Stimulated activated CD4-positive, alpha-beta T cell treated with anti-CD3 and anti-CD28 coated beads, TNF-alpha, amount 100 ng/mL, for 1 hour (primary cell): ENCODE measurements at regions not wholly inside any gene's neighbourhood (a gene's known extent, or its start where the extent isn't known, plus 50 kb on each side); places are given as distances from the start of the nearest gene placed in this dataset.

ENCODE experiments used
- DNase-seq, 3 donors: peaks; one replicate each; pipeline ENCODE4 v3.0.0-alpha.2; 2020; ENCODE audit warnings: low read depth in 3 of 3, low spot score in 1 of 3

- DNase-seq: no peak
Observed at GRCh38 chrX:20884565-20884964, 489.7 kb upstream of the CNKSR2 start.

DNA sequence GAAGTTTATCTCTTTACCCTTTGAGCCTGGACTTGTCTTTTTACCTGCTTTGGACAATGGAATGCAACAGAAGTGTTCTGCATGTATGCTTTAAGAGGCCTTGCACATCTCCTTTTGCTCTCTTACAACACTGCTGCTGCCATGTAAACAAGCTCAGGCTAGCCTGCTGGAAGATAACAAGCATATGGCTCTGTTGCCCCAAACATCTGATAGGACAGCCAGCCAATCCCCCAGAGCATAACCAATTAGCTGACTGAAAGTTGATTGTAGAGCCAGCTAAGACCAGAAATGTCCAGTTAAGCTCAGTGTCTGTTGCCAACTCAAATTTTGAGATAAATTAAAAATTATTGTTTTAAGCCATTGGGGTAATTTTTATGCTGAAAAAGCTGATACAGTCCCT is 510.6 kb upstream of the CNKSR2 start:
- DNase-seq: no peak

DNA sequence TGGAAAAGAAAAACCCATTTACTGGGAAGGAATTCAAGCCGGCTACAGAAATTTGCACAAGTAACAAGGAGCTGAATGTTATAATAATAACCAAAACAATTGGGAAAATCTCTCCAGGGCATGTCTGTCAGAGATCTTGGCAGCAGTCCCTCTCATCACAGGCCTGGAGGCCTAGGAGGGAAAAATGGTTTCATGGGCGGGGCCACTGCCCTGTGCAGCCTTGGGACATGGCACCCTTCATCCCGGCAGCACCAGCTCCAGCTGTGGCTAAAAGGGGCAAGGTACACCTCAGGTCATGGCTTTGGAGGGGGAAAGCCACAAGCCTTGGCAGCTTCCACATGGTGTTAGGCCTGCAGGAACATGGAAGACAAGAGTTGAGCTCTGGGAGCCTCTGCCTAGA is 513.1 kb upstream of the CNKSR2 start:
- no peak for DNase-seq

DNA sequence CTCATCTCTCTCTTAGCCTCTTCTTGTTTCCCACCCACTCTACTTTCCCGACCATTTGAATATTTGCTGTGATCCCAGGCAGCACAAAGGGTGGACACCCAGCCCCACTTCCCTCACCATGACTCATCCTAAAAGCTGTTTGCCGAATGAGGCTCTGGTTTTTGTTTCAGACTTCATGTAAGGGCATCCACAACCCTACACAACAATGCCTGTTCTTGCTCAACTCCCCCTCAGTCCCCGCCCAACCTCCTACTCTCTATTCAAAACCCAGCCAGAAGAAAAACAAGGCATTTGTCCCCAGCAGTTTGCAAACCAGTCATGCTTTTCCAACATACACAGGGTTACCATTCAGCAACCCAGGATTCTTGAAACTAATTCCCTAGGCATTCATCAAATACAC is 516.5 kb upstream of the CNKSR2 start:
- no peak for DNase-seq

DNA sequence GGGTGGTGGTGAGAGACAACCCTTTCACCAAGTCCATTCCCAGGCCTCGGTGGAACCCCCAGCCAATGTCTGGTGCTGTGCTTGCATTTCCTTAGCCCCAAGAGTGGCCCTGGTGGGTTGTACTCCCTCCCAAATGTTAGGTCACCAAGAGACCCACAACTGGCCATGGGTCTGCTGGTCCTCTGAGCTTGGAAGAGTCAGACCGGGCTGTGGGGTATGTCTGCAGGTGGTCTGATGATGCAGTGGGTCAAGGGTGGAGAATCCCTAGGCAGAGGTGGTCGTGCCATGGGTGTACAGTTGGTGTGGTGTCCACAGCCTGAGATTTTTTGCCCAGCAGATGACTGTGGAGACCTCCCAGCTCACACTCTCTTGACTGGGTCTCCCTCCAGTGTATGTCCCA is 535.7 kb upstream of the CNKSR2 start:
- no peak for DNase-seq

DNA sequence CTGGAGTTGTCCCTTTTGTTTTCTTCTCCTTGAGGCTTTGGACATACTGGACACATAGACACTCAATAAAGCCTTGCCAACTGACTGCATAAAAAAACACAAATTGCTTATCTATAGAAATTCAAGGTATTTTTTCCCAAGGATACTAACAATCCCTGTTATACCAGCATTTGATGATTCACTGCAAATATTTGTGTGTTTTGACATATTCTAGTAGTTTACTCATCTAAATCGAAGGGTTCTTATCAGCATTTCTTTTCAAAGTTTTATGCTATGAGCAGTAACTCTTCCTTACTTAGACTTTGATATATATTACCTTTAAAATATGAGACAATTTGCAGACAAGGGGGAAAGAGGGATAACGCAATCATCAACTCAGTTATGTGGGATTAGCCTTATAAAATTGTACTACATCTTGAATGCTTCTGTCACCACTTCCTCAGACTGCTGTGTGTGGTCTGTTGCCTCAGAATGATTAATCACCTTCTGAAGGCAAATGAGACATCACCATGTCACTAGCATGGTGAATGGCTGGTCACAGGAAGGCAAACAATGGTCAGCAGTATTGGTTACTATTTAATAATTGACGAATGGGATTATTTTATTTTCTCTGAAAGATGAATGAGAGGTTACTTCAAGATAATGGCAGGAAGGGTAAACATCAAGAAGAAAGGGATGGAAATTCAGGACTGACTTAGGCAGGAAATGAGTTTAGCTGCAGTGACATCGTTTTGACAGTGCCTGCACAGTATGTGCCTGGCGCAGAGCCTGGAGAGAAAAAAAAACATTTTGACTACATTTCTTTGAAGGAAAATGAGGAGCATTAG is 544.3 kb upstream of the CNKSR2 start:
- DNase-seq: no peak

DNA sequence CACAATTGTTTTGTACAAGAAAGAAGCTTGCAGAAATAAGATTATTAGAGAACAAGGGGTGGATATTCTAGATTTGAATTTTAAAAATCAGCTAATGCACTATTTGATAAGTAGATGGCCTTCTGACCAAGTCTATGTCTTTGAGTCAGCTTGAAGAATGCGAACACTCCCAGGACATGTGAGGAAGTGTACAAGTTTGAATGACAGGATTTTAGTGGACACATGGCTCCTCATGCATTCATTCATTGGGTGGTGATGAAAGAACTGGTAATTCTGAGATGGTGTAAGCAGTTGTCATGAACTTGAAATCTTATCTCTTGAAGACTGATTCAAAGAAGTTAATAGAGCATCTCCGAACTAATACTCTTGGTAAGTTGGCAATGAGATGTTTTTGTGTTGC is 548.2 kb upstream of the CNKSR2 start:
- no peak for DNase-seq

- no peak for DNase-seq
Observed at GRCh38 chrX:20803971-20804370, 537.3 kb upstream of the RPS6KA3 start.

- no peak for DNase-seq
Observed at GRCh38 chrX:20802036-20802435, 535.3 kb upstream of the RPS6KA3 start.

DNA sequence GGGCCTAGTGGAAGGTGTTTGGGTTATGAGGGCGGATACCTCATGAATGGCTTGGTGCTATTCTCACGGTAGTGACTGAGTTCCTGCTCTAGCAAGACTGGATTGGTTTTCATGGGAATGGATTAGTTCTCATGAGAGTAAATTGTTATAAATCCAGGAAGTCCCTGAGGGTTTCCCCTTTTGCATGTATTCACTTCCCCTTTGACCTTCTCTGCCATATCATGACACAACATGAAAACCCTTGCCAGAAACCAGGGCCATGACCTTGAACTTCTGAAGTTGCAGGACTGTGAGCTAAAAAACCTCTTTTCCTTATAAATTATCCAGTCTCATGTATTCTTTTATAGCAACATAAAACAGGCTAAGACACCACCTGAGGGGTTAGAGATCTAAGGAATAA is 529.7 kb upstream of the RPS6KA3 start:
- DNase-seq: no peak

- no peak for DNase-seq
Observed at GRCh38 chrX:20789103-20789502, 522.4 kb upstream of the RPS6KA3 start.

DNA sequence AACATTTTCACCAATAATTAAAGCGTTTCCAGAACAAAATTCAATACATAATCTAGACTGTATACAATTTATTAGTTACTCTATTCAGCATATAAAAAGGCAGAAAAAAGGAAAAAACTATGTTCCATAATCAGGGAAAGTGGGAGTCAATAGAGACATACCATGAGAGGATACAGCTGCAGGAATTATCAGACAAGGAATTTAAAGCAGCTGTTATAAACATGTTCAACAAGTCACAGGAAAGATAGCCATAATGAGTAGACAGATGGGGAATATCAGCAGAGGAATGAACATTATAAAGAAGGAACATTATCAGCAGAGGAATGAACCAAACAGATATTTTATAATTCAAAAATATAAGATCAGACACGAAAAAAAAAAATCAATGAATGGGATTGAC is 500.6 kb upstream of the RPS6KA3 start:
- no peak for DNase-seq

DNA sequence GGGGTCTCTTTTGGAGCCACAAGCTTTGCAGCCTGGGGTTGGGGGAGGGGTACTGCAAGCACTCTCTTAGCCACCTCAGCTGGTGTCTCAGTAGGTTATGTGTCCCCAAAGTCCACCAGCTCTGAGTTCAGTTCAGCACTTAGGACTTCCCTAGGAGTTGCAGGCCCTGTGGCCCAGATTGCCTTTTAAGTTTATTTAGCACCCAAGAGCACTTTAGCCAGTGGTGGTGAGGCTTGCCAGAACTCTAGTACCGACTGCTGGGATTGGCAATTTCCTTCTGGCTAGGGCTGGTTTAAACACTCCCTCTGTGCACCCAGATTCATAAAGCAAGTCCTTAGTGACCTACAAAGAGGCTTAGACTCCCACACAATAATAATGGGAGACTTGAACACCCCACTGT is 489.9 kb upstream of the RPS6KA3 start:
- DNase-seq: no peak

- no peak for DNase-seq
Observed at GRCh38 chrX:20753076-20753475, 486.4 kb upstream of the RPS6KA3 start.

GRCh38 chrX:20746690-20747089 is 480.0 kb upstream of the RPS6KA3 start:
- DNase-seq: no peak

DNA sequence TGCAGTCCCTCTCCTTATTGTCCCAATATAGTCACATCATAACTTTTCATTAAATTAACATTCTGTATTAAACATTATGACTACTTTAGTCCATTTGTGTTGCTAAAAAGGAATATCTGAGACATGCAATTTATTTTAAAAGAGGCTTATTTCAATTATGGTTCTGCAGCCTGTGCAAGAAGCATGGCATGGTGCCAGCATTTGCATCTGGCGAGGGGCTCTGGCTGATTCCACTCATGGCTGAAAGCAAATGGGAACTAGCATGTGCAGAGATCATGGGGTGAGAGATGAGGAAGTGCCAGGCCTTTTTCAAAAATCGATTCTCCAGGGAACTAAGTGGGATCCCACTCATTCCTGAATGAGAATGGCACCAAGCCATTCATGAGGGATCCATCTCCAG is 476.3 kb upstream of the RPS6KA3 start:
- no peak for DNase-seq

DNA sequence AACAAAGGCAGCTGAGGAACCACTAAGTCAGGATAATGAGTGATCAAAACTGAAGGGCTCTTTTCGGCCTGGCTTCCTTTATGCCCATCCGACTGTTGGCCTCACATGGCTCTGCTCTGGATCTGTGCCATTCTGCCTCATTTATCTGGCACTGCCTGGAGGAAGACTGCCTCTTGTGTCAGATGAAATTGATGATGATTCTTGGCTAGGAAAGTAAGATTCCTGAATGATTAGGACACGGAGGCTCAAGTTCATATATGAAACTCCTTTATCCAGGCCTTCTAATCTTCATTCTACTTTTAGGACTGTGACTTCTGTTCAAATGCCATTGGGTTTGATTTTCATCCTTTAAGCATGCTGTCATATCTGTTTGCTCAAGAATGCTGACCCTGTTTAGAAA is 475.4 kb upstream of the RPS6KA3 start:
- no peak for DNase-seq

- DNase-seq: no peak
Observed at GRCh38 chrX:20740443-20740842, 473.7 kb upstream of the RPS6KA3 start.

DNA sequence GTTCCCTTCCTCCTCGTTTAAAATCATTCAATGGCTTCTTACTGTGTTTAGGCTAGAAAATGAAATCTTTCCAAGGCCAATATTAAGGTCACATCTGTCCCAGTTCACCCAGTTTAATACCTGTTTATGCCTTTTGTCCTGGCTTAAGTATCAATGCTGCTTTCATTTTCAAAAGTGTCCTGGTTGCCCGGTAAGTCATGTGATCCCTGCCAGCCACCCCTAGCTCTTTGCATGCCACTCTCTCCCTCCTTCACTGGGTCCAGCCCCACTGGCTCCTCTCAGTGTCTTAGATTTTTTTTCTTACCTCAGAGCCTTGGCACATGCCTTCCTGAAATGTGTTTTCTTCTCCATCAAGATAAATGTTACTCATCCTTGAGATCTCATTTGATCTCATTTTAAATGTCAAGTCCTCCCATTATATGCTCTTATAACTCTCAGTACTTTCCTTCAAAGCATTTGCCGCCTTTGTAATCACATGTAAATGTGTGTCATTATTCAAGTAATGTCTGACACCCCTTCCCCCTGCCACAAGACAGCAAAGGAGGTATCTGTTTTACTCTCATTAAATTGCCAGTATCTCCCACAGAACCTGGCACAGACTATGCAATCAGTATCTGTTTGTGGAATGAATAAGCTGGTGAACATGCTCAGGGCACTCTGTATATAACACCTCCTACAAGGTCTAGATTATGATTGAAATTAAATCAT is 472.5 kb upstream of the RPS6KA3 start:
- no peak for DNase-seq

- no peak for DNase-seq
Observed at GRCh38 chrX:20729416-20729815, 462.7 kb upstream of the RPS6KA3 start.

- no peak for DNase-seq
Observed at GRCh38 chrX:20727447-20727846, 460.7 kb upstream of the RPS6KA3 start.

DNA sequence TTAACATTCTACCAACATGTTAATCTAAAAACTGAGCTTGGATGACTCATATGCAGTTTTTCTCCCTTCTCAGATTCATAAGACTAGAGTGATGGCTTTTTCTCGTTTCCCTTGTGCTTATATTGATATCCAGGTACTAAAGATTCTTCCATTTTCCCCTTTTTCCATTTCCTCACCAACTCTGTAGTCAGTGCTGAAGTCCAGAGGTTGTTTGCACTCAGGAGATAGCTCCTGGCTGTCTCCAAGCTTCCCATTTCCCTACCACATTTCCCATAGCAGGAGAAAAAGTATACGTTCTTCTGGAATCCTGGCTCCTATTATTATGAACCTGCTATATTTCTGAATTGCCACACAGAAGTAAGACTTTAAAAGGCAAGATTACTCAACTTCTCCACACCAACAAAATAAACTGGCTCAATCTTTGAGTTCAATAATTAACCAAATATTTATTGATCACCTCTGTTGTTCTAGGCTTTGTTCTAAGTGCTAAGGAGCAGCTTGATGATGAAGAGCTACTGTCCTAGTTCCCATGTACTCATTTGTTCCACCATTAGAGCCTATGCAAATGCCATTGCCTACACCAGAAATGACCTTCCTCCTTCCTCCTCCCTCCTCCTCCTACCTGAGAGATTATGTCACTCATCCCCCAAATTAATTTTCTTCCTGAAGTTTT is 454.4 kb upstream of the RPS6KA3 start:
- no peak for DNase-seq
